WTC11 (cell line): ENCODE measurements at regions not wholly inside any gene's neighbourhood (a gene's known extent, or its start where the extent isn't known, plus 50 kb on each side); places are given as distances from the start of the nearest gene placed in this dataset.

ENCODE experiments used
- ATAC-seq: fragments of 200-7000 bp; cut with Tn5 transposase; 2 replicates; pipeline ENCODE4 v1.10.0; 2021; ENCODE audit warnings: mild to moderate bottlenecking, moderate library complexity
- CTCF ChIA-PET: fragments of 300-600 bp; sonication (Branson Sonifier 250); formaldehyde crosslinking; loops from one replicate; lab custom pipeline; 2021; ENCODE audit warnings: antibody characterized with exemption; lab: Charles Lee
- POLR2A ChIA-PET: fragments of 350-600 bp; sonication (Branson Sonifier 250); formaldehyde crosslinking; loops from one replicate; lab custom pipeline; 2021; ENCODE audit warnings: antibody characterized with exemption; lab: Charles Lee
- DNase-seq: peaks from one replicate; pipeline ENCODE4 v3.0.0; 2021; ENCODE audit warnings: low spot score
- H3K27ac Mint-ChIP-seq: 2 replicates; pipeline ENCODE4 v1.8.0; 2021; ENCODE audit warnings: mixed read lengths
- H3K27me3 Mint-ChIP-seq: 2 replicates; pipeline ENCODE4 v1.8.0; 2021; ENCODE audit warnings: low read depth, mild to moderate bottlenecking, moderate library complexity, mixed read lengths
- H3K36me3 Mint-ChIP-seq: 2 replicates; pipeline ENCODE4 v1.8.0; 2021; ENCODE audit warnings: mixed read lengths
- H3K4me1 Mint-ChIP-seq: 2 replicates; pipeline ENCODE4 v1.8.0; 2022; ENCODE audit warnings: mixed read lengths
- H3K4me3 Mint-ChIP-seq: 2 replicates; pipeline ENCODE4 v1.8.0; 2021; ENCODE audit warnings: mild to moderate bottlenecking, moderate library complexity, mixed read lengths
- H3K9me3 Mint-ChIP-seq: 2 replicates; pipeline ENCODE4 v1.8.0; 2021; ENCODE audit warnings: mixed read lengths
- CBFB ChIP-seq: sonication (generic); formaldehyde crosslinking; IDR thresholded peaks from 2 replicates; pipeline ENCODE4 v1.8.1; 2022; ENCODE audit warnings: mild to moderate bottlenecking, low read depth, missing genetic modification reagents
- CDX4 ChIP-seq: fragments of 250-450 bp; sonication (Bioruptor Pico); IDR thresholded peaks from 2 replicates; pipeline ENCODE4 v1.9.0; 2021; ENCODE audit warnings: moderate library complexity, mild to moderate bottlenecking, inconsistent platforms, borderline replicate concordance
- EMX1 ChIP-seq: fragments of 250-450 bp; sonication (Bioruptor Pico); IDR thresholded peaks from 2 replicates; pipeline ENCODE4 v1.8.0; 2021; ENCODE audit warnings: mild to moderate bottlenecking
- ERG ChIP-seq: fragments of 250-450 bp; sonication (Bioruptor Pico); IDR thresholded peaks from 2 replicates; pipeline ENCODE4 v1.8.0; 2021; ENCODE audit warnings: mild to moderate bottlenecking
- ETV6 ChIP-seq: sonication (generic); formaldehyde crosslinking; IDR thresholded peaks from 2 replicates; pipeline ENCODE4 v1.8.1; 2022; ENCODE audit warnings: mild to moderate bottlenecking, missing genetic modification reagents
- FOXJ3 ChIP-seq: sonication (generic); formaldehyde crosslinking; IDR thresholded peaks from 2 replicates; pipeline ENCODE4 v1.9.0; 2021; ENCODE audit warnings: missing genetic modification reagents, mild to moderate bottlenecking, borderline replicate concordance
- FOXK1 ChIP-seq: sonication (generic); formaldehyde crosslinking; IDR thresholded peaks from 2 replicates; pipeline ENCODE4 v1.8.0; 2022; ENCODE audit warnings: mild to moderate bottlenecking, moderate library complexity, missing genetic modification reagents
- GTF2I ChIP-seq: fragments of 250-450 bp; sonication (Bioruptor Pico); conservative IDR thresholded peaks from 2 replicates; pipeline ENCODE4 v1.4.0; 2021; ENCODE audit warnings: mild to moderate bottlenecking
- KAT7 ChIP-seq: sonication (generic); formaldehyde crosslinking; IDR thresholded peaks from 2 replicates; pipeline ENCODE4 v1.8.1; 2023; ENCODE audit warnings: missing genetic modification reagents, mild to moderate bottlenecking, borderline replicate concordance
- NFATC4 ChIP-seq: fragments of 250-450 bp; sonication (Bioruptor Pico); IDR thresholded peaks from 2 replicates; pipeline ENCODE4 v1.9.0; 2021; ENCODE audit warnings: mild to moderate bottlenecking
- NR2C2 ChIP-seq: sonication (generic); formaldehyde crosslinking; IDR thresholded peaks from 2 replicates; pipeline ENCODE4 v1.8.0; 2022; ENCODE audit warnings: mild to moderate bottlenecking, missing genetic modification reagents
- NR3C1 ChIP-seq: sonication (generic); formaldehyde crosslinking; conservative IDR thresholded peaks from 2 replicates; pipeline ENCODE4 v1.8.1; 2023; ENCODE audit warnings: low read depth, mild to moderate bottlenecking, missing genetic modification reagents
- OVOL2 ChIP-seq: fragments of 250-450 bp; sonication (Bioruptor Pico); IDR thresholded peaks from 2 replicates; pipeline ENCODE4 v1.9.0; 2021; ENCODE audit warnings: mild to moderate bottlenecking, borderline replicate concordance
- SP1 ChIP-seq: sonication (generic); formaldehyde crosslinking; conservative IDR thresholded peaks from 2 replicates; pipeline ENCODE4 v1.8.1; 2022; ENCODE audit warnings: missing genetic modification reagents
- ZNF138 ChIP-seq: sonication (generic); formaldehyde crosslinking; conservative IDR thresholded peaks from 2 replicates; pipeline ENCODE4 v1.8.1; 2022; ENCODE audit warnings: mild to moderate bottlenecking, moderate library complexity, missing genetic modification reagents
- ZNF396 ChIP-seq: fragments of 250-450 bp; sonication (Bioruptor Pico); IDR thresholded peaks from 2 replicates; pipeline ENCODE4 v1.8.0; 2021; ENCODE audit warnings: mild to moderate bottlenecking, moderate library complexity, borderline replicate concordance
- TF ChIP-seq, protein P1 (sequence below): fragments of 250-450 bp; sonication (Bioruptor Pico); conservative IDR thresholded peaks from 2 replicates; pipeline ENCODE4 v1.9.0; 2021; ENCODE audit warnings: mild to moderate bottlenecking
- TF ChIP-seq, protein P2 (sequence below): sonication (generic); formaldehyde crosslinking; IDR thresholded peaks from 2 replicates; pipeline ENCODE4 v1.8.0; 2022; ENCODE audit warnings: mild to moderate bottlenecking, missing genetic modification reagents
- TF ChIP-seq, protein P3 (sequence below): sonication (generic); formaldehyde crosslinking; IDR thresholded peaks from 2 replicates; pipeline ENCODE4 v1.8.1; 2022; ENCODE audit warnings: low read depth, mild to moderate bottlenecking, moderate library complexity, missing genetic modification reagents, borderline replicate concordance
- TF ChIP-seq, protein P4 (sequence below): sonication (generic); formaldehyde crosslinking; IDR thresholded peaks from 2 replicates; pipeline ENCODE4 v1.8.0; 2023; ENCODE audit warnings: mild to moderate bottlenecking, missing genetic modification reagents
- TF ChIP-seq, protein P5 (sequence below): sonication (generic); formaldehyde crosslinking; IDR thresholded peaks from 2 replicates; pipeline ENCODE4 v1.8.1; 2023; ENCODE audit warnings: mild to moderate bottlenecking, moderate library complexity, missing genetic modification reagents

DNA sequence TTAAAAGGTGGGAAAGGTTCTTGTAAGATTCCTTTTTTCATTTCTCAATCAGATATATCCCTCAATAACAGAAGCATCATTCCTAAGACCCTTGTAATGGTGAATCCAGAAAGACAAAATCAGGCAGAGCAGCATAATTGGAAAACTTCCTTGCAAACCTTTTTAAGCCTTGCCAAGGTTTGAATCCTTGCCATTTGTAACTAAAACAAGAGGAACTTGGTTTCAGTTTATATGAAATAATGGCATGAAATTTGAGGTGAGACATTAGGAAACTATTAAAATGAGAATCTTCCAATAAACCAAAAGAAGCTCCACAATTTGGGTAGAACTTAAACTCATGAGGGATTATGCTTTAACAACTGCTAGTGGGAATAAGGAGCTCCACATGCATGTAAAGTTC lies 384.7 kb upstream of the SMC2 start:
- ATAC-seq (no peak), DNase-seq (no peak)
- ChIA-PET POLR2A (no interaction called here), CTCF (no interaction called here)
- no peaks in the 10 kb centered on the region for H3K27me3 Mint-ChIP-seq
- peaks cover 17% of the 10 kb centered on the region for H3K9me3 Mint-ChIP-seq
- peaks cover 2% of the 10 kb centered on the region for H3K36me3 Mint-ChIP-seq
- TF ChIP-seq CDX4 (no peak), ETV6 (CRISPR knock-in tag) (no peak), GTF2I (CRISPR knock-in tag) (no peak), KAT7 (CRISPR knock-in tag) (no peak), CBFB (no peak), NR2C2 (no peak), NFATC4 (no peak), ERG (no peak), EMX1 (CRISPR knock-in tag) (no peak), SP1 (CRISPR knock-in tag) (no peak), ZNF138 (no peak)
- TF ChIP-seq, protein P1, sequence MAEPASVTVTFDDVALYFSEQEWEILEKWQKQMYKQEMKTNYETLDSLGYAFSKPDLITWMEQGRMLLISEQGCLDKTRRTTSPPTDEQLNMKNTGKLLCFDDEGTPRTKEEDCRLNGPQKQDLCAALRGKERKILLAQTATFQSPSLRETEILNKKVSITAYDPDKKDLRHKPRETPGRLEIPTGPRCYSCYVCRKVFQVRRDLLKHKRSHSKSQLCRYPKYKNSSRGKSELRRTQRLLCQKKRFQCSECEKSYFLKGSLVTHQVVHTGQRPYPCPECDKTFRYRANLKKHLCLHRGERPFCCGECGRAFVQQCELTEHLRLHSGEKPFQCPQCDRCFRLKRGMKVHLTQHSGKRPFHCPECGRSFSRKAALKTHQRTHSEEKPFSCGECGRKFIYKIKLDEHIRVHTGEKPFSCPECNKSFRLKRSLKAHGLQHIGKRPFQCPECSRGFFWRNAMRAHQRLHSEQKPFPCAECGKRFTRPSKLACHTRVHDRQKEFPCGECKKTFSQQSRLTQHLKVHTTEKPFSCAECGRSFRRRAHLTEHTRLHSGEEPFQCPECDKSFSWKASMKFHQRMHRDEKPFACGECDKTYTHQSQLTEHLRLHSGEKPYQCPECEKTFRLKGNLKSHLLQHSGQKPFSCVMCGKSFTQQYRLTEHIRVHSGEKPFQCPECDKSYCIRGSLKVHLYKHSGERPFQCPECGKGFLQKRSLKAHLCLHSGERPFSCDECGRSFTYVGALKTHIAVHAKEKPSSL (CRISPR knock-in tag), result no peak
- TF ChIP-seq, protein P2, sequence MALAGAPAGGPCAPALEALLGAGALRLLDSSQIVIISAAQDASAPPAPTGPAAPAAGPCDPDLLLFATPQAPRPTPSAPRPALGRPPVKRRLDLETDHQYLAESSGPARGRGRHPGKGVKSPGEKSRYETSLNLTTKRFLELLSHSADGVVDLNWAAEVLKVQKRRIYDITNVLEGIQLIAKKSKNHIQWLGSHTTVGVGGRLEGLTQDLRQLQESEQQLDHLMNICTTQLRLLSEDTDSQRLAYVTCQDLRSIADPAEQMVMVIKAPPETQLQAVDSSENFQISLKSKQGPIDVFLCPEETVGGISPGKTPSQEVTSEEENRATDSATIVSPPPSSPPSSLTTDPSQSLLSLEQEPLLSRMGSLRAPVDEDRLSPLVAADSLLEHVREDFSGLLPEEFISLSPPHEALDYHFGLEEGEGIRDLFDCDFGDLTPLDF, result no peak
- TF ChIP-seq, protein P3, sequence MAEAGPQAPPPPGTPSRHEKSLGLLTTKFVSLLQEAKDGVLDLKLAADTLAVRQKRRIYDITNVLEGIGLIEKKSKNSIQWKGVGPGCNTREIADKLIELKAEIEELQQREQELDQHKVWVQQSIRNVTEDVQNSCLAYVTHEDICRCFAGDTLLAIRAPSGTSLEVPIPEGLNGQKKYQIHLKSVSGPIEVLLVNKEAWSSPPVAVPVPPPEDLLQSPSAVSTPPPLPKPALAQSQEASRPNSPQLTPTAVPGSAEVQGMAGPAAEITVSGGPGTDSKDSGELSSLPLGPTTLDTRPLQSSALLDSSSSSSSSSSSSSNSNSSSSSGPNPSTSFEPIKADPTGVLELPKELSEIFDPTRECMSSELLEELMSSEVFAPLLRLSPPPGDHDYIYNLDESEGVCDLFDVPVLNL (CRISPR knock-in tag), result no peak
- no peak overlapping the region for H3K27ac Mint-ChIP-seq
- peaks cover 9% of the 10 kb centered on the region for H3K4me1 Mint-ChIP-seq
- no peak overlapping the region for H3K4me3 Mint-ChIP-seq

GRCh38 chr9:103713631-103714030 lies 380.5 kb upstream of the SMC2 start:
- Mint-ChIP-seq H3K27ac (peak overlapping the region; percentile 94; the same call in 1 of the 2 replicates), H3K27me3 (no peaks in the 10 kb centered on the region), H3K36me3 (peaks cover 2% of the 10 kb centered on the region), H3K4me3 (no peak overlapping the region), H3K9me3 (peaks cover 21% of the 10 kb centered on the region), H3K4me1 (peaks cover 21% of the 10 kb centered on the region)
- DNase-seq, result no peak
- ChIA-PET CTCF (no interaction called here), POLR2A (no interaction called here)
- ATAC-seq, result no peak
- TF ChIP-seq FOXJ3 (CRISPR knock-in tag), result no peak
- TF ChIP-seq FOXK1 (CRISPR knock-in tag), result no peak
- TF ChIP-seq, protein P4, sequence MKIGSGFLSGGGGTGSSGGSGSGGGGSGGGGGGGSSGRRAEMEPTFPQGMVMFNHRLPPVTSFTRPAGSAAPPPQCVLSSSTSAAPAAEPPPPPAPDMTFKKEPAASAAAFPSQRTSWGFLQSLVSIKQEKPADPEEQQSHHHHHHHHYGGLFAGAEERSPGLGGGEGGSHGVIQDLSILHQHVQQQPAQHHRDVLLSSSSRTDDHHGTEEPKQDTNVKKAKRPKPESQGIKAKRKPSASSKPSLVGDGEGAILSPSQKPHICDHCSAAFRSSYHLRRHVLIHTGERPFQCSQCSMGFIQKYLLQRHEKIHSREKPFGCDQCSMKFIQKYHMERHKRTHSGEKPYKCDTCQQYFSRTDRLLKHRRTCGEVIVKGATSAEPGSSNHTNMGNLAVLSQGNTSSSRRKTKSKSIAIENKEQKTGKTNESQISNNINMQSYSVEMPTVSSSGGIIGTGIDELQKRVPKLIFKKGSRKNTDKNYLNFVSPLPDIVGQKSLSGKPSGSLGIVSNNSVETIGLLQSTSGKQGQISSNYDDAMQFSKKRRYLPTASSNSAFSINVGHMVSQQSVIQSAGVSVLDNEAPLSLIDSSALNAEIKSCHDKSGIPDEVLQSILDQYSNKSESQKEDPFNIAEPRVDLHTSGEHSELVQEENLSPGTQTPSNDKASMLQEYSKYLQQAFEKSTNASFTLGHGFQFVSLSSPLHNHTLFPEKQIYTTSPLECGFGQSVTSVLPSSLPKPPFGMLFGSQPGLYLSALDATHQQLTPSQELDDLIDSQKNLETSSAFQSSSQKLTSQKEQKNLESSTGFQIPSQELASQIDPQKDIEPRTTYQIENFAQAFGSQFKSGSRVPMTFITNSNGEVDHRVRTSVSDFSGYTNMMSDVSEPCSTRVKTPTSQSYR (CRISPR knock-in tag), result no peak
- TF ChIP-seq, protein P3 (CRISPR knock-in tag), result no peak
- TF ChIP-seq, protein P5, sequence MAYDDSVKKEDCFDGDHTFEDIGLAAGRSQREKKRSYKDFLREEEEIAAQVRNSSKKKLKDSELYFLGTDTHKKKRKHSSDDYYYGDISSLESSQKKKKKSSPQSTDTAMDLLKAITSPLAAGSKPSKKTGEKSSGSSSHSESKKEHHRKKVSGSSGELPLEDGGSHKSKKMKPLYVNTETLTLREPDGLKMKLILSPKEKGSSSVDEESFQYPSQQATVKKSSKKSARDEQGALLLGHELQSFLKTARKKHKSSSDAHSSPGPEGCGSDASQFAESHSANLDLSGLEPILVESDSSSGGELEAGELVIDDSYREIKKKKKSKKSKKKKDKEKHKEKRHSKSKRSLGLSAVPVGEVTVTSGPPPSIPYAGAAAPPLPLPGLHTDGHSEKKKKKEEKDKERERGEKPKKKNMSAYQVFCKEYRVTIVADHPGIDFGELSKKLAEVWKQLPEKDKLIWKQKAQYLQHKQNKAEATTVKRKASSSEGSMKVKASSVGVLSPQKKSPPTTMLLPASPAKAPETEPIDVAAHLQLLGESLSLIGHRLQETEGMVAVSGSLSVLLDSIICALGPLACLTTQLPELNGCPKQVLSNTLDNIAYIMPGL (CRISPR knock-in tag), result no peak
- TF ChIP-seq NR3C1, result no peak
- no peak for TF ChIP-seq OVOL2 (CRISPR knock-in tag)
- TF ChIP-seq, protein P1 (CRISPR knock-in tag), result no peak
- TF ChIP-seq ZNF396, result no peak
